Naive thymus-derived CD8-positive, alpha-beta T cell (primary cell): ENCODE measurements at regions not wholly inside any gene's neighbourhood (a gene's known extent, or its start where the extent isn't known, plus 50 kb on each side); places are given as distances from the start of the nearest gene placed in this dataset.
A peak's percentile ranks its signal among the peaks of the same experiment; 100 is the strongest.

ENCODE experiments used
- ATAC-seq, 2 donors: fragments of 150-1000 bp; cut with Tn5 transposase in 1 of 2; sonication (Bioruptor Pico), chemical (Tn5 transposase) in 1 of 2; 1 replicate in 1 of 2; 2 replicates in 1 of 2; pipeline ENCODE4 v1.10.0; 2021; ENCODE audit warnings: mild to moderate bottlenecking in 2 of 2, moderate library complexity in 2 of 2
- POLR2A ChIA-PET: fragments of 350-600 bp; sonication (Branson Sonifier 250); formaldehyde crosslinking; loops from one replicate; lab custom pipeline; 2021; ENCODE audit warnings: antibody characterized with exemption; lab: Charles Lee
- DNase-seq, 10 donors: peaks; one replicate each; pipeline versions ENCODE4 v3.0.0 to v3.0.0-alpha.2; 2020 to 2022
- H3K27ac Mint-ChIP-seq, 10 donors: one replicate each; pipeline ENCODE4 v1.8.0; 2020 to 2022; ENCODE audit warnings: mild to moderate bottlenecking in 10 of 10, mixed read lengths in 10 of 10, moderate library complexity in 4 of 10, inconsistent platforms in 1 of 10
- H3K27me3 Mint-ChIP-seq, 5 donors: one replicate each; pipeline ENCODE4 v1.8.0; 2021 to 2022; ENCODE audit warnings: mixed read lengths in 5 of 5
- H3K36me3 Mint-ChIP-seq, 3 donors: one replicate each; pipeline ENCODE4 v1.8.0; 2020 to 2022; ENCODE audit warnings: mixed read lengths in 3 of 3, mild to moderate bottlenecking in 2 of 3, inconsistent platforms in 1 of 3
- H3K4me1 Mint-ChIP-seq, 4 donors: one replicate each; pipeline ENCODE4 v1.8.0; 2021 to 2022; ENCODE audit warnings: mixed read lengths in 4 of 4
- H3K4me3 Mint-ChIP-seq, 10 donors: one replicate each; pipeline ENCODE4 v1.8.0; 2020 to 2022; ENCODE audit warnings: mild to moderate bottlenecking in 10 of 10, mixed read lengths in 10 of 10, moderate library complexity in 6 of 10, inconsistent platforms in 1 of 10
- H3K9me3 Mint-ChIP-seq, 9 donors: one replicate each; pipeline ENCODE4 v1.8.0; 2020 to 2022; ENCODE audit warnings: mixed read lengths in 9 of 9, mild to moderate bottlenecking in 3 of 9, inconsistent platforms in 1 of 9, moderate library complexity in 1 of 9

- no peak for DNase-seq
- no peaks in the 10 kb centered on the region for H3K36me3 Mint-ChIP-seq
- peaks cover 0 to 11% (median 1%) of the 10 kb centered on the region in 5 donors for H3K27me3 Mint-ChIP-seq
- no peak overlapping the region for H3K4me3 Mint-ChIP-seq
- ATAC-seq, result no peak
- no peak overlapping the region for H3K27ac Mint-ChIP-seq
- POLR2A ChIA-PET, result no interaction called here
- peaks cover 4 to 24% (median 7%) of the 10 kb centered on the region in 9 donors for H3K9me3 Mint-ChIP-seq
- H3K4me1 Mint-ChIP-seq, result no peaks in the 10 kb centered on the region
Observed at GRCh38 chr15:48058371-48058770, 62.4 kb upstream of the SLC24A5 start.

DNA sequence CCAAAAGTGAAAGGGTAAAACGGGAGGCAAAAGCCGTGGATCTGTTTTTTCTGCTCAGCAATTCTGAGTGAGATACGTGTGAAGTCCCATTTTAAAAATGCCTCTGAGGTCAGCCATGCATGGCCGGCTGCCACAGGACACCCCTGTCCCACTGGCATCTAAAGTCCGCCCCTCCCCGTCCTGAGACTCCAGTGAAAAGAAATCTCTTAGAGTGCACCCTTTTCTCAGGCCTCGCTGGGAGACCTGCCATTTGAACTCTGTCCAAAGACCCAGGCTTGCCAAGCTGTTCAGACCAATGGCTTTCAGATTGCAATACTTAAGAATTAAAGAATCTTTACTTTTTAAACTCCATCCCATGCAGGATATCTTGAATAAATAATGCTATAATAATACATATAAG lies 61.0 kb upstream of the SLC24A5 start:
- H3K27me3 Mint-ChIP-seq, result peaks cover 0 to 16% (median 1%) of the 10 kb centered on the region in 5 donors
- H3K27ac Mint-ChIP-seq, result peak overlapping the region in 1 of 10 donors; percentile 11
- ATAC-seq, result no peak
- H3K36me3 Mint-ChIP-seq, result no peaks in the 10 kb centered on the region
- H3K4me3 Mint-ChIP-seq, result no peak overlapping the region
- no peak for DNase-seq
- peaks cover 0 to 12% (median 4%) of the 10 kb centered on the region in 9 donors for H3K9me3 Mint-ChIP-seq
- no peaks in the 10 kb centered on the region for H3K4me1 Mint-ChIP-seq
- POLR2A ChIA-PET, result no interaction called here

DNA sequence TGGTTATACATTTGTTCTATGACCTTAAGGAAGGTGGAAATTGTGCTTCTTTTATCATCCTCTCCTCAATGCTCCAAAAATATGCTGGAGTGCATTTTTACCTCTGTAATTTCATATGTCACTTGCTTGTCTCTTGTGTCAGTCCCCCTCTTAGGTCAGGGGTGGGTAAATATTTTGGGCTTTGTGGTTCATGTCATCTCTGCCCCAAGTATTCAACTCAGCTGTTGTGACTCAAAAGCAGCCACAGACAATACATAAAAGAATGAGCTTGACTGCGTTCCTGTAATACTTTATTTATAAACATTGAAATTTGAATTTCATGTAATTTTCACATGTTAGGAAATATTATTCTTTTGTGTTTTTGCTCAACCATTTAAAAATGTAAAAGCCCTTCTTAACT lies 60.4 kb upstream of the SLC24A5 start:
- Mint-ChIP-seq H3K27me3 (peaks cover 0 to 21% (median 1%) of the 10 kb centered on the region in 5 donors), H3K4me3 (no peak overlapping the region), H3K27ac (no peak overlapping the region), H3K36me3 (no peaks in the 10 kb centered on the region), H3K4me1 (no peaks in the 10 kb centered on the region), H3K9me3 (peaks cover 0 to 6% (median 1%) of the 10 kb centered on the region in 9 donors)
- DNase-seq, result no peak
- POLR2A ChIA-PET, result no interaction called here
- no peak for ATAC-seq

DNA sequence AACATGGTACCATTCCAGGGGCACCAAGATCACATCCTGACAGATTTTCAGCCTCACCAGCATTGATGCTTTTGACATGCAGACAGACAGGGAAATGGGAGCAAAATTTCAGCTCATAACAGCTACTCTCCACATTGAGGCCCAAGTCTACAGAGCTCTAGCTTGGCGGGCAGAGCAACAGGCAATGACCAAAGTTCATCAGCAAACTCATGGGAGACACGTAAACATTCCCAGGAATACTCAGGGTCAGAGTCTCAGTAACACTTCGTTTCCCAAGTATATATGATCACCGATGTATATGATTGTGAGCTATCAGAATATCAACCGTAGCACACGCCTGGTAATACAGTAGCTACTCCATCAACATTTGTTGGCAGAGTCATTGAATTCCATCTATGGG lies 59.2 kb upstream of the SLC24A5 start:
- Mint-ChIP-seq H3K4me1 (no peaks in the 10 kb centered on the region), H3K27me3 (peaks cover 0 to 27% (median 6%) of the 10 kb centered on the region in 5 donors), H3K4me3 (no peak overlapping the region), H3K36me3 (no peaks in the 10 kb centered on the region), H3K27ac (no peak overlapping the region), H3K9me3 (peaks cover 0 to 4% (median 0%) of the 10 kb centered on the region in 9 donors)
- ATAC-seq, result no peak
- POLR2A ChIA-PET, result no interaction called here
- no peak for DNase-seq

GRCh38 chr15:48062148-48062872 lies 58.5 kb upstream of the SLC24A5 start:
- Mint-ChIP-seq H3K4me3 (no peak overlapping the region), H3K9me3 (peaks cover 0 to 4% (median 0%) of the 10 kb centered on the region in 9 donors), H3K36me3 (no peaks in the 10 kb centered on the region), H3K27ac (no peak overlapping the region), H3K27me3 (peaks cover 0 to 34% (median 8%) of the 10 kb centered on the region in 5 donors), H3K4me1 (no peaks in the 10 kb centered on the region)
- no peak for ATAC-seq
- DNase-seq, result no peak
- POLR2A ChIA-PET, result no interaction called here

DNA sequence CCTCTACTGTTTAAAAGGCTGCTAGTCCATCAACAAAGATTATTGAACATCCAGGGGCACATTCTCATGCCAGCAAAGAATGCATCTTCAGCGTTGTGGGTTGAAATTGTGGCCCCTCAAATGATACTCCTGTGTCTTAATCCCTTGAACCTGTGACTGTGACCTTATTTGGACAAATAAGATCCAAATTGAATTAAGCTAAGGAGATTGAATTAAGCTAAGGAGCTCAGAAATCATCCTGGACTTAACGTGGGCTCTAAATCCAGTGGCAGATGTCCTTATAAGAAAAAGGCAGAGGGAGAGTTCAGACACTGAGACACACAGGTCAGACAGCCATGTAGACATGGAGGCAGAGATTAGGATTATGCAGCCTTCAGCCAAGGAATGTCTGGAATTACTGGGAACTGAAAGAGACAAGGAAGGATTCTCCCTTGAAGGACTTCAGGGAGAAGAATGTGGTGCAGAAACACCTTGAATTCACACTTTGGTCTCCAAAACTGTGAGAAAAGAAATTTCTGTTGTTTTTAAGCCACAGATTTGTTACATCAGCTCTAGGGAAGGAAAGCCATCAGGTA lies 57.3 kb upstream of the SLC24A5 start:
- H3K4me3 Mint-ChIP-seq, result no peak overlapping the region

GRCh38 chr15:48064421-48064820 lies 56.4 kb upstream of the SLC24A5 start:
- DNase-seq (no peak), ATAC-seq (no peak)
- POLR2A ChIA-PET, result no interaction called here

More for the DNA sequence above, 57.3 kb upstream of the SLC24A5 start:
- Mint-ChIP-seq H3K27ac (no peak overlapping the region), H3K36me3 (no peaks in the 10 kb centered on the region), H3K27me3 (peaks cover 0 to 34% (median 8%) of the 10 kb centered on the region in 5 donors), H3K4me1 (no peaks in the 10 kb centered on the region), H3K9me3 (peaks cover 0 to 4% (median 0%) of the 10 kb centered on the region in 9 donors)
- ATAC-seq (no peak), DNase-seq (no peak)
- POLR2A ChIA-PET, result interaction anchor here (0.7 kb wide), 1 partner anchor 27 kb away, joined by 7 read pairs; no protein-coding TSS in a partner anchor

GRCh38 chr15:48066456-48066855 lies 54.3 kb upstream of the SLC24A5 start:
- H3K9me3 Mint-ChIP-seq, result peaks cover 0 to 4% (median 0%) of the 10 kb centered on the region in 9 donors
- POLR2A ChIA-PET, result no interaction called here
- no peaks in the 10 kb centered on the region for H3K36me3 Mint-ChIP-seq
- no peak overlapping the region for H3K4me3 Mint-ChIP-seq
- ATAC-seq (no peak), DNase-seq (no peak)
- H3K4me1 Mint-ChIP-seq, result no peaks in the 10 kb centered on the region
- H3K27me3 Mint-ChIP-seq, result peaks cover 0 to 29% (median 4%) of the 10 kb centered on the region in 5 donors
- H3K27ac Mint-ChIP-seq, result peak overlapping the region in 1 of 10 donors; percentile 61

More at GRCh38 chr15:48064421-48064820, 56.4 kb upstream of the SLC24A5 start:
- H3K4me3 Mint-ChIP-seq, result no peak overlapping the region
- H3K27me3 Mint-ChIP-seq, result peaks cover 0 to 34% (median 8%) of the 10 kb centered on the region in 5 donors
- H3K9me3 Mint-ChIP-seq, result peaks cover 0 to 4% (median 0%) of the 10 kb centered on the region in 9 donors
- H3K36me3 Mint-ChIP-seq, result no peaks in the 10 kb centered on the region
- H3K27ac Mint-ChIP-seq, result no peak overlapping the region
- H3K4me1 Mint-ChIP-seq, result no peaks in the 10 kb centered on the region
